ENCODE measurements at regions not wholly inside any gene's neighbourhood (a gene's known extent, or its start where the extent isn't known, plus 50 kb on each side); places are given as distances from the start of the nearest gene placed in this dataset.
"Not testable (repeated sequence)": the region's sequence is repeated elsewhere in the genome, so short reads cannot be mapped to it uniquely, and the experiment has no call there.

GRCh38 chr12:131245161-131245560 lies 291.5 kb downstream of the ADGRD1 start:
- TF ChIP-seq CTCF, POLR2A (IDR thresholded peaks at IDR 0.05): not testable (repeated sequence)
